A172 (cell line): ENCODE measurements at regions not wholly inside any gene's neighbourhood (a gene's known extent, or its start where the extent isn't known, plus 50 kb on each side); places are given as distances from the start of the nearest gene placed in this dataset.
"Not testable (repeated sequence)": the region's sequence is repeated elsewhere in the genome, so short reads cannot be mapped to it uniquely, and the experiment has no call there.

Experiments used
- DNase-seq: peaks from one replicate; pipeline ENCODE4 v3.0.0-alpha.2; 2015; ENCODE audit warnings: low spot score

- no peak for DNase-seq
Observed at GRCh38 chr18:59800897-59801296, 98.9 kb upstream of the PMAIP1 start.

- no peak for DNase-seq
Observed at GRCh38 chr18:59799383-59800015, 100.3 kb upstream of the PMAIP1 start.

GRCh38 chr18:59795882-59796281 lies 98.7 kb upstream of the CCBE1 start:
- no peak for DNase-seq

- DNase-seq: no peak
Observed at GRCh38 chr18:59792353-59792752, 95.1 kb upstream of the CCBE1 start.

- not testable (repeated sequence) for DNase-seq
Observed at GRCh38 chr18:59790346-59790936, 93.2 kb upstream of the CCBE1 start.

- no peak for DNase-seq
Observed at GRCh38 chr18:59788791-59789106, 91.5 kb upstream of the CCBE1 start.

- DNase-seq: peak; percentile 73
Observed at GRCh38 chr18:59787998-59788790, 91.0 kb upstream of the CCBE1 start.

GRCh38 chr18:59784694-59785093 lies 87.5 kb upstream of the CCBE1 start:
- no peak for DNase-seq

GRCh38 chr18:59783138-59783537 lies 85.9 kb upstream of the CCBE1 start:
- peak; percentile 75 for DNase-seq

GRCh38 chr18:59779979-59780378 lies 82.8 kb upstream of the CCBE1 start:
- DNase-seq: peak; percentile 82

- DNase-seq: no peak
Observed at GRCh38 chr18:59778434-59778833, 81.2 kb upstream of the CCBE1 start.

- DNase-seq: no peak
Observed at GRCh38 chr18:59777636-59778035, 80.4 kb upstream of the CCBE1 start.

- DNase-seq: no peak
Observed at GRCh38 chr18:59769129-59769865, 72.1 kb upstream of the CCBE1 start.

GRCh38 chr18:59768409-59768808 lies 71.2 kb upstream of the CCBE1 start:
- DNase-seq: no peak

GRCh38 chr18:59767732-59768131 lies 70.5 kb upstream of the CCBE1 start:
- no peak for DNase-seq

GRCh38 chr18:59765343-59765742 lies 68.1 kb upstream of the CCBE1 start:
- no peak for DNase-seq

- DNase-seq: no peak
Observed at GRCh38 chr18:59764281-59764680, 67.1 kb upstream of the CCBE1 start.

- DNase-seq: no peak
Observed at GRCh38 chr18:59763541-59764136, 66.4 kb upstream of the CCBE1 start.

- no peak for DNase-seq
Observed at GRCh38 chr18:59760619-59761600, 63.7 kb upstream of the CCBE1 start.

GRCh38 chr18:59760212-59760611 lies 63.0 kb upstream of the CCBE1 start:
- no peak for DNase-seq

GRCh38 chr18:59758837-59759236 lies 61.6 kb upstream of the CCBE1 start:
- DNase-seq: no peak
